HEK293 (cell line): ENCODE measurements at regions not wholly inside any gene's neighbourhood (a gene's known extent, or its start where the extent isn't known, plus 50 kb on each side); places are given as distances from the start of the nearest gene placed in this dataset.

Experiments used
- CTCF ChIA-PET: fragments of 350-600 bp; formaldehyde crosslinking; extraction: SDS; loops from one replicate; lab custom pipeline; 2021; ENCODE audit warnings: antibody characterized with exemption; lab: Yijun Ruan, JAX
- POLR2A ChIA-PET: fragments of 300-600 bp; formaldehyde crosslinking; extraction: SDS; loops from one replicate; lab custom pipeline; 2020; ENCODE audit warnings: antibody characterized with exemption, inconsistent platforms; lab: Yijun Ruan, JAX
- H3K27ac ChIP-seq: fragments of 200-500 bp; sonication (Bioruptor generic); 2 replicates; pipeline ENCODE4 v1.5.1; 2014; ENCODE audit warnings: low read depth, low read length, control low read depth, inconsistent platforms; ENCODE audit errors: extremely low read depth
- H3K36me3 ChIP-seq, 2 experiments: fragments of 200-500 bp in 1 of 2; sonication (Bioruptor generic) in 1 of 2; 1 replicate in 1 of 2; 2 replicates in 1 of 2; pipeline ENCODE4 v1.5.1; 2014 to 2017; ENCODE audit warnings: inconsistent platforms in 2 of 2, low read length in 2 of 2; ENCODE audit not compliant: control insufficient read depth in 2 of 2, insufficient read depth in 1 of 2
- H3K4me1 ChIP-seq: fragments of 200-500 bp; sonication (Bioruptor generic); 2 replicates; pipeline ENCODE4 v1.5.1; 2014; ENCODE audit warnings: mild to moderate bottlenecking, low read length, inconsistent platforms; ENCODE audit not compliant: control insufficient read depth, insufficient read depth
- H3K4me3 ChIP-seq: 2 replicates; pipeline ENCODE4 v1.5.1; 2011; ENCODE audit warnings: low read depth, mild to moderate bottlenecking, control low read depth, low read length, moderate library complexity
- H3K9me3 ChIP-seq: fragments of 200-500 bp; sonication (Bioruptor generic); 2 replicates; pipeline ENCODE4 v1.5.1; 2014; ENCODE audit warnings: low read depth, low read length, inconsistent platforms; ENCODE audit not compliant: control insufficient read depth, insufficient read depth
- EGR2 ChIP-seq: fragments of 450-650 bp; formaldehyde crosslinking; IDR thresholded peaks from 2 replicates; pipeline ENCODE4 v1.5.1; 2016; ENCODE audit warnings: low read depth, missing biosample characterization, missing genetic modification characterization
- GLI2 ChIP-seq: fragments of 450-650 bp; formaldehyde crosslinking; IDR thresholded peaks from 2 replicates; pipeline ENCODE4; 2017; ENCODE audit warnings: missing biosample characterization, missing genetic modification characterization, low read depth, borderline replicate concordance
- GLIS2 ChIP-seq: fragments of 450-650 bp; formaldehyde crosslinking; IDR thresholded peaks from 2 replicates; pipeline ENCODE4 v1.5.1; 2016; ENCODE audit warnings: missing biosample characterization, missing genetic modification characterization
- HIC1 ChIP-seq: fragments of 450-650 bp; formaldehyde crosslinking; IDR thresholded peaks from 2 replicates; pipeline ENCODE4 v1.5.1; 2016; ENCODE audit warnings: missing biosample characterization, missing genetic modification characterization
- HOXA7 ChIP-seq: sonication (generic); formaldehyde crosslinking; IDR thresholded peaks from 2 replicates; pipeline ENCODE4 v1.8.1; 2022; ENCODE audit warnings: missing genetic modification reagents, borderline replicate concordance
- MEIS1 ChIP-seq: sonication (generic); formaldehyde crosslinking; IDR thresholded peaks from 2 replicates; pipeline ENCODE4 v1.8.1; 2022; ENCODE audit warnings: missing genetic modification reagents, mild to moderate bottlenecking, borderline replicate concordance
- SP7 ChIP-seq: fragments of 450-650 bp; formaldehyde crosslinking; IDR thresholded peaks from 2 replicates; pipeline ENCODE4 v1.5.1; 2016; ENCODE audit warnings: missing biosample characterization, missing genetic modification characterization
- ZBTB21 ChIP-seq: fragments of 450-650 bp; formaldehyde crosslinking; IDR thresholded peaks from 2 replicates; pipeline ENCODE4 v1.5.1; 2017; ENCODE audit warnings: missing biosample characterization, missing genetic modification characterization
- ZBTB7A ChIP-seq: fragments of 450-650 bp; formaldehyde crosslinking; IDR thresholded peaks from 2 replicates; pipeline ENCODE4 v1.5.1; 2016; ENCODE audit warnings: low read depth, missing biosample characterization, missing genetic modification characterization
- ZFP3 ChIP-seq: fragments of 450-650 bp; formaldehyde crosslinking; IDR thresholded peaks from 2 replicates; pipeline ENCODE4 v1.5.1; 2016; ENCODE audit warnings: low read depth, missing biosample characterization, missing genetic modification characterization
- ZNF132 ChIP-seq: fragments of 450-650 bp; formaldehyde crosslinking; IDR thresholded peaks from 2 replicates; pipeline ENCODE4 v1.5.1; 2017; ENCODE audit warnings: missing biosample characterization, missing genetic modification characterization, borderline replicate concordance
- ZNF24 ChIP-seq: fragments of 450-650 bp; formaldehyde crosslinking; IDR thresholded peaks from 2 replicates; pipeline ENCODE4 v1.5.1; 2016; ENCODE audit warnings: missing biosample characterization, missing genetic modification characterization
- ZNF26 ChIP-seq: fragments of 450-650 bp; formaldehyde crosslinking; IDR thresholded peaks from 2 replicates; pipeline ENCODE4 v1.5.1; 2016; ENCODE audit warnings: missing biosample characterization, missing genetic modification characterization
- ZNF280D ChIP-seq: fragments of 450-650 bp; formaldehyde crosslinking; IDR thresholded peaks from 2 replicates; pipeline ENCODE4 v1.5.1; 2016; ENCODE audit warnings: missing biosample characterization, missing genetic modification characterization
- ZNF335 ChIP-seq: fragments of 450-650 bp; formaldehyde crosslinking; conservative IDR thresholded peaks from 2 replicates; pipeline ENCODE4 v1.5.1; 2016; ENCODE audit warnings: missing biosample characterization, missing genetic modification characterization
- ZNF416 ChIP-seq: fragments of 450-650 bp; formaldehyde crosslinking; IDR thresholded peaks from 2 replicates; pipeline ENCODE4 v1.5.1; 2016; ENCODE audit warnings: missing biosample characterization, missing genetic modification characterization
- ZNF560 ChIP-seq: fragments of 450-650 bp; formaldehyde crosslinking; IDR thresholded peaks from 2 replicates; pipeline ENCODE4 v1.5.1; 2017; ENCODE audit warnings: missing biosample characterization, missing genetic modification characterization, borderline replicate concordance
- ZNF585B ChIP-seq: fragments of 450-650 bp; formaldehyde crosslinking; IDR thresholded peaks from 2 replicates; pipeline ENCODE4 v1.5.1; 2016; ENCODE audit warnings: missing biosample characterization, missing genetic modification characterization
- ZNF629 ChIP-seq: fragments of 450-650 bp; formaldehyde crosslinking; IDR thresholded peaks from 2 replicates; pipeline ENCODE4 v1.5.1; 2017; ENCODE audit warnings: missing biosample characterization, missing genetic modification characterization
- ZNF654 ChIP-seq: fragments of 450-650 bp; formaldehyde crosslinking; IDR thresholded peaks from 2 replicates; pipeline ENCODE4 v1.5.1; 2016; ENCODE audit warnings: low read depth, missing biosample characterization, missing genetic modification characterization
- ZNF658 ChIP-seq: fragments of 450-650 bp; formaldehyde crosslinking; IDR thresholded peaks from 2 replicates; pipeline ENCODE4; 2016; ENCODE audit warnings: missing biosample characterization, missing genetic modification characterization
- ZSCAN16 ChIP-seq: fragments of 450-650 bp; formaldehyde crosslinking; IDR thresholded peaks from 2 replicates; pipeline ENCODE4 v1.5.1; 2016; ENCODE audit warnings: missing biosample characterization, missing genetic modification characterization
- ZSCAN5A ChIP-seq: fragments of 450-650 bp; formaldehyde crosslinking; IDR thresholded peaks from 2 replicates; pipeline ENCODE4 v1.5.1; 2016; ENCODE audit warnings: missing biosample characterization, missing genetic modification characterization
- TF ChIP-seq, protein P1 (sequence below): fragments of 450-650 bp; formaldehyde crosslinking; IDR thresholded peaks from 2 replicates; pipeline ENCODE4 v1.5.1; 2016; ENCODE audit warnings: missing biosample characterization, missing genetic modification characterization
- TF ChIP-seq, protein P2 (sequence below): fragments of 450-650 bp; formaldehyde crosslinking; IDR thresholded peaks from 2 replicates; pipeline ENCODE4 v1.5.1; 2016; ENCODE audit warnings: missing biosample characterization, missing genetic modification characterization, borderline replicate concordance

DNA sequence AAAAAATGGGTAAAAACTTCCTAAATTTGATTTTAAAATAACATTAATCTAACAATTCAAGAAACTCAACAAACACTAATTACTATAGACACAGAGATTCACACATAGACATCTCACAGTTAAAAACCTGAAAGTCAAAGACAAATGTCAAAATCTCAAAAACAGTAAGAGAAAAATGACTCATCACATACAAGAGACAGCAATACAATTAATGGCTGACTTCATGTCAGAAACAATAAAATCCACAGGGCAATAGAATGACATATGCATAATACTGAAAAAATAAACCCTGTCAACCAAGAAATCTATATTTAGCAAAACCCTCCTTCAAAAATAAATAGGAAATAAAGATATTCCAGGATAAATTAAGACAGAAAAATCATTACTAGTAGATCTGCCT lies 200.4 kb downstream of the CEMIP2 start:
- ChIA-PET CTCF (no interaction called here), POLR2A (no interaction called here)
- Histone ChIP-seq H3K9me3 (no peaks in the 10 kb centered on the region), H3K4me3 (no peak overlapping the region), H3K4me1 (no peaks in the 10 kb centered on the region), H3K36me3 (no peaks in the 10 kb centered on the region)
- no peak for TF ChIP-seq ZNF335 (tag by site-specific recombination)
- no peak for TF ChIP-seq SP7
- no peak for TF ChIP-seq MEIS1 (CRISPR knock-in tag)
- no peak for TF ChIP-seq ZBTB7A
- TF ChIP-seq ZNF416 (tag by site-specific recombination): no peak
- no peak for TF ChIP-seq ZNF629 (tag by site-specific recombination)
- TF ChIP-seq ZBTB21: no peak
- no peak for TF ChIP-seq ZNF654 (tag by site-specific recombination)
- TF ChIP-seq ZNF132 (tag by site-specific recombination): no peak
- TF ChIP-seq, protein P1, sequence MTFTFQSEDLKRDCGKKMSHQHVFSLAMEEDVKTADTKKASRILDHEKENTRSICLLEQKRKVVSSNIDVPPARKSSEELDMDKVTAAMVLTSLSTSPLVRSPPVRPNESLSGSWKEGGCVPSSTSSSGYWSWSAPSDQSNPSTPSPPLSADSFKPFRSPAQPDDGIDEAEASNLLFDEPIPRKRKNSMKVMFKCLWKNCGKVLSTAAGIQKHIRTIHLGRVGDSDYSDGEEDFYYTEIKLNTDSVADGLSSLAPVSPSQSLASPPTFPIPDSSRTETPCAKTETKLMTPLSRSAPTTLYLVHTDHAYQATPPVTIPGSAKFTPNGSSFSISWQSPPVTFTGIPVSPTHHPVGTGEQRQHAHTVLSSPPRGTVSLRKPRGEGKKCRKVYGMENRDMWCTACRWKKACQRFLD (tag by site-specific recombination): no peak
- no peak for TF ChIP-seq ZSCAN5A (tag by site-specific recombination)
- no peak for TF ChIP-seq EGR2 (tag by site-specific recombination)
- no peak for TF ChIP-seq ZNF585B (tag by site-specific recombination)
- TF ChIP-seq ZFP3: no peak
- no peak for TF ChIP-seq HOXA7
- TF ChIP-seq ZNF658 (tag by site-specific recombination): no peak
- no peak for TF ChIP-seq HIC1 (tag by site-specific recombination)
- TF ChIP-seq, all 188 proteins: peak for 0
- H3K27ac ChIP-seq: no peak overlapping the region

DNA sequence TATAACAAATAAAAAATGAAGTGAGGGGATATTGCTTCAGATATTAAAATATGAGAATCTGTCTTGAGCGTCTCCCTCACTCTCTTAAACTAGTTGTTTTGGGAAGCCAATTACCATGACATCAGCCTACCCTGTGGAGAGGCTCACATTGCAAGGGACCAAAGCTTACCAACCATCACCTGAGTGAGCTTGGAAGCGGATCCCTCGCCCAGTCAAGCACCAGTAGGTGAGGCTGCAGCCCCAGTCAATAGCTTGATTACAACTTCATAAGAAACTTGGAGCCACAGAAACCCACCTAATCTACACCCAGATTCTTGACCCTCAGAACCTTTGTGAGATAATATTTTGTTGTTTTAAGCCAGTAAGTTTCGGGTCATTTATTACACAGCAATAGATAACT lies 206.2 kb downstream of the CEMIP2 start:
- POLR2A ChIA-PET: no interaction called here
- CTCF ChIA-PET: no interaction called here

More for the DNA sequence above, 206.2 kb downstream of the CEMIP2 start:
- no peaks in the 10 kb centered on the region for H3K4me1 ChIP-seq
- no peak overlapping the region for H3K27ac ChIP-seq
- H3K4me3 ChIP-seq: no peak overlapping the region
- no peaks in the 10 kb centered on the region for H3K9me3 ChIP-seq
- TF ChIP-seq ZSCAN16 (tag by site-specific recombination) (no peak), ZNF280D (tag by site-specific recombination) (no peak), ZNF24 (no peak), ZNF26 (tag by site-specific recombination) (no peak), ZNF560 (tag by site-specific recombination) (no peak), GLI2 (tag by site-specific recombination) (no peak), ZNF416 (tag by site-specific recombination) (no peak), GLIS2 (tag by site-specific recombination) (no peak)
- TF ChIP-seq, protein P2, sequence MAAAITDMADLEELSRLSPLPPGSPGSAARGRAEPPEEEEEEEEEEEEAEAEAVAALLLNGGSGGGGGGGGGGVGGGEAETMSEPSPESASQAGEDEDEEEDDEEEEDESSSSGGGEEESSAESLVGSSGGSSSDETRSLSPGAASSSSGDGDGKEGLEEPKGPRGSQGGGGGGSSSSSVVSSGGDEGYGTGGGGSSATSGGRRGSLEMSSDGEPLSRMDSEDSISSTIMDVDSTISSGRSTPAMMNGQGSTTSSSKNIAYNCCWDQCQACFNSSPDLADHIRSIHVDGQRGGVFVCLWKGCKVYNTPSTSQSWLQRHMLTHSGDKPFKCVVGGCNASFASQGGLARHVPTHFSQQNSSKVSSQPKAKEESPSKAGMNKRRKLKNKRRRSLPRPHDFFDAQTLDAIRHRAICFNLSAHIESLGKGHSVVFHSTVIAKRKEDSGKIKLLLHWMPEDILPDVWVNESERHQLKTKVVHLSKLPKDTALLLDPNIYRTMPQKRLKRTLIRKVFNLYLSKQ (tag by site-specific recombination): no peak
- H3K36me3 ChIP-seq: no peaks in the 10 kb centered on the region
